ENCODE measurements at regions not wholly inside any gene's neighbourhood (a gene's known extent, or its start where the extent isn't known, plus 50 kb on each side); places are given as distances from the start of the nearest gene placed in this dataset.
"Not testable (repeated sequence)": the region's sequence is repeated elsewhere in the genome, so short reads cannot be mapped to it uniquely, and the experiment has no call there.

- H3K27ac ChIP-seq; H3K36me3 ChIP-seq; H3K27me3 ChIP-seq; H3K4me1 ChIP-seq; H3K4me3 ChIP-seq; H3K9me3 ChIP-seq; DNase-seq; intact Hi-C loops (cut with DNase I; ENCODE audit: low total_unique reads): not testable (repeated sequence)
Measured at GRCh38 chr1:804378-805115, 118.1 kb upstream of the OR4F16 start.

- H3K27ac ChIP-seq; H3K36me3 ChIP-seq; intact Hi-C loops (cut with DNase I; ENCODE audit: low total_unique reads); H3K4me1 ChIP-seq; H3K4me3 ChIP-seq; H3K9me3 ChIP-seq; H3K27me3 ChIP-seq; DNase-seq: not testable (repeated sequence)
Measured at GRCh38 chr1:805310-805709, 118.4 kb upstream of the SAMD11 start.

GRCh38 chr1:807066-807465, 116.7 kb upstream of the SAMD11 start:
- H3K9me3 ChIP-seq; H3K4me1 ChIP-seq; H3K27me3 ChIP-seq; intact Hi-C loops (cut with DNase I; ENCODE audit: low total_unique reads); DNase-seq; H3K36me3 ChIP-seq; H3K4me3 ChIP-seq; H3K27ac ChIP-seq: not testable (repeated sequence)

GRCh38 chr1:807699-808390, 115.9 kb upstream of the SAMD11 start:
- H3K4me1 ChIP-seq; H3K27me3 ChIP-seq; H3K4me3 ChIP-seq; H3K36me3 ChIP-seq; H3K9me3 ChIP-seq; H3K27ac ChIP-seq; intact Hi-C loops (cut with DNase I; ENCODE audit: low total_unique reads); DNase-seq: not testable (repeated sequence)

- H3K27ac ChIP-seq; H3K4me3 ChIP-seq; H3K36me3 ChIP-seq; H3K4me1 ChIP-seq; intact Hi-C loops (cut with DNase I; ENCODE audit: low total_unique reads); H3K9me3 ChIP-seq; H3K27me3 ChIP-seq; DNase-seq: not testable (repeated sequence)
Measured at GRCh38 chr1:810949-811348, 112.8 kb upstream of the SAMD11 start.

- H3K27ac ChIP-seq, H3K4me3 ChIP-seq: not testable (repeated sequence)
- H3K4me1 ChIP-seq = peaks cover 0 to 14% (median 0%) of the 10 kb centered on the region in 4 donors
Measured at GRCh38 chr1:812535-813127, 111.1 kb upstream of the SAMD11 start.

GRCh38 chr1:814543-814942, 109.2 kb upstream of the SAMD11 start:
- H3K27me3 ChIP-seq; H3K4me3 ChIP-seq; H3K27ac ChIP-seq; DNase-seq; H3K9me3 ChIP-seq; intact Hi-C loops (cut with DNase I; ENCODE audit: low total_unique reads); H3K36me3 ChIP-seq: not testable (repeated sequence)
- H3K4me1 ChIP-seq = peaks cover 0 to 28% (median 0%) of the 10 kb centered on the region in 4 donors

More at GRCh38 chr1:812535-813127, 111.1 kb upstream of the SAMD11 start:
- H3K9me3 ChIP-seq; H3K36me3 ChIP-seq; H3K27me3 ChIP-seq; DNase-seq; intact Hi-C loops (cut with DNase I; ENCODE audit: low total_unique reads): not testable (repeated sequence)

- DNase-seq; intact Hi-C loops (cut with DNase I; ENCODE audit: low total_unique reads): not testable (repeated sequence)
Measured at GRCh38 chr1:815147-815922, 108.4 kb upstream of the SAMD11 start.

GRCh38 chr1:817071-817599, 106.6 kb upstream of the SAMD11 start:
- peak overlapping the region; percentile 41 to 76 for H3K27ac ChIP-seq
- peak overlapping the region; percentile 22 to 27 for H3K4me3 ChIP-seq
- H3K4me1 ChIP-seq = peaks cover 0 to 38% (median 2%) of the 10 kb centered on the region in 4 donors
- H3K9me3 ChIP-seq; H3K36me3 ChIP-seq; intact Hi-C loops (cut with DNase I; ENCODE audit: low total_unique reads); DNase-seq; H3K27me3 ChIP-seq: not testable (repeated sequence)

More at GRCh38 chr1:815147-815922, 108.4 kb upstream of the SAMD11 start:
- H3K27me3 ChIP-seq, H3K36me3 ChIP-seq, H3K9me3 ChIP-seq, H3K4me3 ChIP-seq, H3K27ac ChIP-seq: not testable (repeated sequence)
- peaks cover 0 to 34% (median 1%) of the 10 kb centered on the region in 4 donors for H3K4me1 ChIP-seq

- H3K27me3 ChIP-seq; H3K9me3 ChIP-seq; H3K36me3 ChIP-seq; intact Hi-C loops (cut with DNase I; ENCODE audit: low total_unique reads): not testable (repeated sequence)
- DNase-seq = peak in 1 of 2 donors; percentile 68
- Histone ChIP-seq H3K4me3 (peak overlapping the region; percentile 37 to 41), H3K27ac (peak overlapping the region; percentile 79 to 83), H3K4me1 (peaks cover 0 to 45% (median 2%) of the 10 kb centered on the region in 4 donors)
Measured at GRCh38 chr1:817658-818617, 105.8 kb upstream of the SAMD11 start.
